ENCODE measurements at regions not wholly inside any gene's neighbourhood (a gene's known extent, or its start where the extent isn't known, plus 50 kb on each side); places are given as distances from the start of the nearest gene placed in this dataset.

GRCh38 chr3:63199606-63200005 is 78.5 kb upstream of the SYNPR start (continued):
- TF ChIP-seq ATF3 (IDR thresholded peaks at IDR 0.05) (no peak), EZH2 (IDR thresholded peaks at IDR 0.05) (no peak), EZH2phosphoT487 (IDR thresholded peaks at IDR 0.05; ENCODE audit: borderline replicate concordance) (no peak), CBX3 (IDR thresholded peaks at IDR 0.05; ENCODE audit: low read depth) (no peak), MAX (IDR thresholded peaks at IDR 0.05) (no peak), JUND (IDR thresholded peaks at IDR 0.05) (no peak), POLR2A (IDR thresholded peaks at IDR 0.05; ENCODE audit: borderline replicate concordance, extremely low read depth, insufficient read depth, insufficient read length) (no peak), ZBTB33 (IDR thresholded peaks at IDR 0.05; ENCODE audit: extremely low read depth, insufficient replicate concordance, low read length) (no peak)

GRCh38 chr3:63202529-63202928 is 75.6 kb upstream of the SYNPR start:
- no TSS peak for BruUV-seq (replicated peaks)
- intact Hi-C loops (cut with micrococcal nuclease) = no loop called here
- no peak for ATAC-seq
- RAD21 ChIA-PET (ENCODE audit: low non-redundant PET in 1 of 2, low total read pairs in 2 of 2, uncharacterized antibody in 2 of 2, unreplicated experiment in 2 of 2) = no interaction called here
- 0 out of 2 replicates have a peak, but pooled peaks cover 6% of the 10 kb centered on the region for H3K27me3 ChIP-seq (ENCODE audit: insufficient read depth, low read length)
- H3K79me2 ChIP-seq (ENCODE audit: insufficient read depth, low read length) = no peaks in the 10 kb centered on the region
- no peak for TF ChIP-seq POLR2AphosphoS5 (IDR thresholded peaks at IDR 0.05; ENCODE audit: low read depth, low read length)
- TF ChIP-seq EZH2 (IDR thresholded peaks at IDR 0.05) = no peak
- no peak for TF ChIP-seq POLR2A (IDR thresholded peaks at IDR 0.05; ENCODE audit: borderline replicate concordance, extremely low read depth, insufficient read depth, insufficient read length)
- no peak for TF ChIP-seq YY1 (IDR thresholded peaks at IDR 0.05; ENCODE audit: extremely low read depth, insufficient replicate concordance, low read depth, low read length)
- TF ChIP-seq SRF (IDR thresholded peaks at IDR 0.05; ENCODE audit: low read depth) = no peak
- no peak for TF ChIP-seq EGR1 (IDR thresholded peaks at IDR 0.05; ENCODE audit: low read depth)
- TF ChIP-seq JUND (IDR thresholded peaks at IDR 0.05) = no peak
- no peak for TF ChIP-seq ZNF274 (IDR thresholded peaks at IDR 0.05; ENCODE audit: low read depth, low read length)
- TF ChIP-seq TCF7L2 (IDR thresholded peaks at IDR 0.05; ENCODE audit: borderline replicate concordance, extremely low read depth, insufficient read depth, insufficient read length) = no peak
- TF ChIP-seq ELF1 (IDR thresholded peaks at IDR 0.05; ENCODE audit: borderline replicate concordance, low read depth) = no peak
- TF ChIP-seq MAX (IDR thresholded peaks at IDR 0.05) = no peak
- no peak for TF ChIP-seq SIN3A (IDR thresholded peaks at IDR 0.05; ENCODE audit: low read depth)
- DNase-seq (ENCODE audit: low read depth, low spot score) = no peak
- H4K20me1 ChIP-seq (ENCODE audit: insufficient read depth) = no peaks in the 10 kb centered on the region; the same call in 1 of the 2 replicates
- H3K4me3 ChIP-seq (replicated peaks in 1 of 2; ENCODE audit: low read depth in 1 of 2, low read length in 2 of 2) = no peak overlapping the region
- CTCF ChIA-PET = no interaction called here
- H3K36me3 ChIP-seq (ENCODE audit: control insufficient read depth in 1 of 2, insufficient read depth in 2 of 2, low read length in 2 of 2) = no peaks in the 10 kb centered on the region
- H3K27ac ChIP-seq (ENCODE audit: low read depth, low read length) = no peak overlapping the region
- POLR2A ChIA-PET = no interaction called here
- no peak overlapping the region for H2AFZ ChIP-seq (ENCODE audit: low read depth, low read length, poor library complexity, severe bottlenecking)
- no peaks in the 10 kb centered on the region for H3K4me1 ChIP-seq (ENCODE audit: control insufficient read depth in 1 of 2, insufficient read depth in 2 of 2, low read length in 2 of 2)
- no peak overlapping the region for H3K4me2 ChIP-seq (ENCODE audit: low read length)
- no peak overlapping the region for H3K9ac ChIP-seq (ENCODE audit: low read length)
- no peaks in the 10 kb centered on the region for H3K9me2 ChIP-seq (ENCODE audit: insufficient read depth)
- no peaks in the 10 kb centered on the region for H3K9me3 ChIP-seq (ENCODE audit: control insufficient read depth in 1 of 2, insufficient read depth in 1 of 2, low read depth in 1 of 2, low read length in 2 of 2)
